Stimulated activated CD4-positive, alpha-beta T cell treated with anti-CD3 and anti-CD28 coated beads, Interleukin-1b, Interleukin-23, amount 100 ng/mL, for 24 hours (primary cell): ENCODE measurements at regions not wholly inside any gene's neighbourhood (a gene's known extent, or its start where the extent isn't known, plus 50 kb on each side); places are given as distances from the start of the nearest gene placed in this dataset.

Source experiments
- DNase-seq, 4 experiments: peaks; one replicate each; pipeline ENCODE4 v3.0.0-alpha.2; 2020; ENCODE audit warnings: low read depth in 4 of 4, low spot score in 1 of 4

DNA sequence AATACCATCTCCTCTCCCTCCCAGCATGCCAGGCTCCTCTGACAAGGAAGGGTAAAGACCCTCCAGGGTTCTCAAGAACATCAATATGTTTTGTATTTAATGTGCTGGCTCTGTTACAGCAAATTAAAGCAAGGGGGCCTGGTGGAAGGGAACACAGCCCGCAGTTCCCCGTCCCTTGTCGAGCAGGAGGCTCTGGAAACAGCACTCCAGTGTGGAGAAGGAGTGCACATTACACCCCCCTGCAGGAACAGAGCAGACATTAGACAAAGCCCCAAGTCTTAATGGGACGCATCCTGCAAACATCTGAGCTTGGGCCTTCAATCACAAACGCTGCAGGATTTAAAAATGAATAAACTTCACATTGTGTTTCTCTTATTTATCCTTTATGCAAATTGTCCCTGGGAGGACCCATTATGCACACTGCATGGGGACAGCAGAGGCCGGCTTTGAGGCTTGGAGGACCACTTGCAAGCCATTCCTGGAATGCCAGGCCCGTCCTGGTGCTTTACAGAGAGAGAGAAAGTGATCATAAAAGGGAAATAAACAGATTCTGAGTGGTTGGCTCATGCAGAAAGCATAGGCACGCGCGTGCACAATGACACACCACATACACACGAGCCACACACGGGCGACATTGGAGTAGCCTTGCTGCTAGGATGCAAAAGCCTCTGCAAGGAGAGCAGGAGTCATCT lies 328.7 kb downstream of the SMAD2 start:
- no peak for DNase-seq

GRCh38 chr18:47595831-47596501 lies 334.5 kb downstream of the SMAD2 start:
- DNase-seq = no peak

GRCh38 chr18:47594621-47595086 lies 335.8 kb downstream of the SMAD2 start:
- DNase-seq = no peak

GRCh38 chr18:47593744-47594472 lies 336.6 kb downstream of the SMAD2 start:
- no peak for DNase-seq

- DNase-seq = no peak
Observed at GRCh38 chr18:47591429-47591828, 339.0 kb downstream of the SMAD2 start.

- DNase-seq = no peak
Observed at GRCh38 chr18:47587587-47587986, 336.1 kb upstream of the SKOR2 start.

- no peak for DNase-seq
Observed at GRCh38 chr18:47586418-47587070, 335.1 kb upstream of the SKOR2 start.

- no peak for DNase-seq
Observed at GRCh38 chr18:47585914-47586313, 334.5 kb upstream of the SKOR2 start.

GRCh38 chr18:47585136-47585535 lies 333.7 kb upstream of the SKOR2 start:
- DNase-seq = no peak

GRCh38 chr18:47582093-47582492 lies 330.6 kb upstream of the SKOR2 start:
- DNase-seq = no peak

DNA sequence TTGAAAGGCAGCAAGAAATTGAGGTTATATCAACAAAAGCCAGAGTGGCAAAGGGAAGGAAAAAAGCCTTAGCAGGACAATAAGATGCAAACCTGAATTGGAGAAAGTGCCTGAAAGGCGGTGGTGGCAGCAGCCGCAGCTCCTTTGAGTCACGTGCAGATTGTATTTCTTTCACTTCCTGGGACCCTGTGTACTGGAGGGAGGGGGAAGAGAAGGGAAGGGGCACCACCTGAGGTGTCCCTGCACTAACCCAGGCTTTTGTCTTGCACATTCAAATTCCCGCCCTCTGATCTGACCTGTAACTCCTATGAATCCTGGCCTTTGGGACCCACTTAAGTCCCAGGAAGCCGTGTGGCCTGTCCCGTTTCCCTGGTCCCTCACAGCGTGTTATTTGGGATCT lies 326.1 kb upstream of the SKOR2 start:
- DNase-seq = no peak

GRCh38 chr18:47574966-47575365 lies 323.5 kb upstream of the SKOR2 start:
- DNase-seq = no peak

DNA sequence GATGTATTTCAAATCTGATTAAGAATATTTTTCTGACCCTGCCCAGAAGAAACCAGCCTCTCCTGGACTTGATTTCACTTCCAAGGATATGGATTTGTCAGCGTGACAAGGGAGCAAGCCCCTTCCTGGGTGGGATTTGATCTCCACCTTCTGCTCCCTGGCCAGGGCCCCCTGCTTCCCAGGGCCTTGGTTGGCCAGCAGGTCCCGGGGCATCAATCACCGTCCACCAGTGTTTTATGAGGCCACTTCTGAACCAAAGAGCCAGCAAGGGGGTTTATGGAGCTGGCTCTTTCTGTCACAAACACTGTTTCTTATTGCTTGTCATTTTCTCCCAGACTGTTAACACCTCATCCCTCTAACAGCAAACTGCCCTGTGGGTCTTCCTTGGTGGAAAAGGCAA lies 320.5 kb upstream of the SKOR2 start:
- no peak for DNase-seq

GRCh38 chr18:47566809-47567208 lies 315.3 kb upstream of the SKOR2 start:
- DNase-seq = no peak

GRCh38 chr18:47560723-47561715 lies 309.6 kb upstream of the SKOR2 start:
- DNase-seq = no peak

DNA sequence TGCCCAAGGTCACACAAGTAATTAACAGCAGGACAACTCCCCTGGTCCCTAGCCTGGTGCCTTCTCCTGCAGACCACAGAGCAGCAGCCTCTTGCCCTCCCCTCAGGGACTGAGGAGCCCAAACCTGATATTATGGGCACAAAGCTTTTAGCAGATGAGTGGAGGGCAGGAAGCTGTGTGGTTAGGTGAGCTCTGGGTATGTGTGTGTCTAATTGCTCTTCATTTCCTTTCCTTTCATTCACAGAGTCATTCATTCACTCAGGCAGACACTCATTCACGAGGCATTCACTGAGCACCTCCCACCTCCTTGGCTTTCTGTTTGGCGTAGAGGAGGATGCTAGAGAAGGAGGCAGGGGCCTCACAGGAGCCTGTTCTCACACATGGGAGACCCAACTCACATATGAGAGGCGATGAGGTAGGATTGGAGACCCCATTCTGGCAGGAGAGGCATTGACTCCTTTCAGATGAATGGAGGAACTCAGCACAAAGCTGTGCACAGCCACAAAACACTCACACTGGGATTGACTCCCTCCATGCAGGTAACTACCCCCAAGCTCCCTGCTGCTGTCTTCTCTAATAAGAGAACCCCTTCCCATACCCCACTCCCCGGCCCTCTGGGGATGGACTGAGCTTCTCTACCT lies 306.8 kb upstream of the SKOR2 start:
- DNase-seq = no peak

DNA sequence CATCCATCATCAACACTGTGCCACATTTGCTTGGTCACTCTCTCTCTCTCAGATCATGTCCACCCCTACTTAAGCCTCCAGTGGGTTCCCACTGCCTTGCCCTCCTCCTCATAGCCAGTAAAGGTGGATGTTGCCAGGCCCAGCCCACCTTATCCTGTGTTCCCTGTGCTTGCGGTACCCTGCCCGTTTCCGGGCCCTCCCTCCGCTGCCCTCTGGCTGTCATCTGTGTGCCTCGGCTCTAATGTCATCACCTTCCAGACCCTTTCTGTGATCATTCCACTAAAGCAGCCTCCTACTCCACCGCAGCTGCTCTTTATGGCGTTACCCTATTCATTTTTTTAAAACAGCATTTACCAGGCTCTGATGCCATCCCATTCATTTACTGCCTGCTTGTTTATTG lies 305.7 kb upstream of the SKOR2 start:
- DNase-seq = no peak

DNA sequence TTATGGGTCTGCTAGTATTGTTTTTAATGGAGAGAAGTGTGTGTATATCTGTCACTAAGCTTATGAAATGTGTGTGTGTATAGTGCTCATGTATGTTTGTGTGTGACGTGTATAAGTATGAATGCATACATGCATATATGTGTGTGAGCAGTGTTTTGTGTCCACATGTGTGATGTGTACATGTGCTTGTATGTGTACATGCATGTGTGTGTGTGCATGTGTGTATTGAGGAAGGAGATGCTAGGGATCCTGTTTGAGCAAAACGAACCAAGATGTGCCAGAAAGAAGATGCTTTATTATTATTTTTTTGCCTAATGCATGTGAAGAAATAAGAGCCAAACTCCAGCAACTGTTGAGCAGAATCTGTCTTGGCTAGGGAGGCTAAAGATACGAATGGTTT lies 301.3 kb upstream of the SKOR2 start:
- DNase-seq = no peak

DNA sequence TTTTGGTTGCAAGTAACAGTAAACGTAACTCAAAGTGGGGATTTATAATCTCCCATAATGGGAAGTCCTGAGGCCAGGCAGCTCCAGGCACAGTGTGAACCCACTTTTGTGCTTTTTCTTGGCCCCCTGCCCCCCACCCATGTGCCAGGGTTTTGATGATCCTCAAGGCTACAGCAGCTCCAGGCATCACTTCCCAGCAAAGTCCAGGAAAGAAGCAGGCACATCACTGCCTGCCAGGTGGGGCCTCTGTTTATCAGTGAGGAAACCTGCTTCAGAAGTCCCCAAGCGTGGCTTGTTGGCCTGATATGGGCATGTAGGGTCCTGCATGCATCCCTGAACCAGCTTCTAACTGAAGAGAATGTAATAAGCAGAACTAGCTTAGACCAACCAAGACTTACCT lies 299.2 kb upstream of the SKOR2 start:
- no peak for DNase-seq

DNA sequence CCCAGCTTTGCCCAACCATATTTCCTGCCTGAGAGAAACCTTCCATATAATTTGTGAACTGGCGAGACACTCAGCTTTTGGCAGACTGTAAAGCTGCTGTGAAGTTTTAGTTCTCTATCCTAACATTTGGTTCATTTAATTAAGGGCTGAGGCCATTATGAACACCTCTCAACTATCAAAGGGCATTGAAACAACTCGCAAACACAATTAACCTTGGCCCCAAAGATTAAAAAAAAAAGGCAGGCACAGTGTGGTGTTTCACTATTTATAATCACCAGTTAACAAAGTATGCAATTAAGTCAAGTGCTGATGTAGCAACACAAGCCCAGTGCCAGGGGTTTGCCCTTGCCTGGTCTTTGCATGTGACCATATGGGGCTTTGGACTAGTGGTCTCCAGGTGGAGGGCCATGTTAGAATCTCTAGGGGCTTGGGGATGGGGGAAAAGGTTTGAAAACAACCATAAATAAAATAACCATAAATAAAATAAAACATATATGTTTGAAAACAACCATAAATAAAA lies 297.6 kb upstream of the SKOR2 start:
- no peak for DNase-seq
